HepG2 (cell line): ENCODE measurements at regions not wholly inside any gene's neighbourhood (a gene's known extent, or its start where the extent isn't known, plus 50 kb on each side); places are given as distances from the start of the nearest gene placed in this dataset.

Experiments
- ATAC-seq: fragments of 200-7000 bp; cut with Tn5 transposase; 3 replicates; pipeline ENCODE4 v1.9.1; 2020; ENCODE audit warnings: mild to moderate bottlenecking, moderate library complexity
- BruUV-seq: library from RNA; stranded (reverse); fragments of 400-500 nt; replicated peaks from 2 replicates; lab custom pipeline; 2021; lab: Mats Ljungman, UMichigan
- CTCF ChIA-PET: fragments of 300-600 bp; formaldehyde crosslinking; extraction: SDS; loops from one replicate; lab custom pipeline; 2021; ENCODE audit warnings: low total read pairs, inconsistent platforms, low intra/inter-chr PET ratio; lab: Yijun Ruan, JAX
- POLR2A ChIA-PET: fragments of 350-600 bp; sonication (Branson Sonifier 250); formaldehyde crosslinking; loops from one replicate; lab custom pipeline; 2020; ENCODE audit warnings: antibody characterized with exemption, inconsistent platforms; lab: Yijun Ruan, JAX
- DNase-seq: peaks from one replicate; pipeline ENCODE4 v3.0.0-alpha.2; 2015; ENCODE audit warnings: low spot score
- FAIRE-seq: peaks from 3 replicates; lab custom pipeline; 2011; peaks lifted over from hg19 to GRCh38; lab: Jason Lieb, UNC
- H2AFZ ChIP-seq: one replicate; pipeline ENCODE4 v1.6.1; 2011; ENCODE audit warnings: low read length, inconsistent platforms
- H3K27ac ChIP-seq: fragments of 300-600 bp; 3 replicates; pipeline ENCODE4 v1.8.0; 2011; ENCODE audit warnings: mixed run types, mild to moderate bottlenecking, mixed read lengths, low read length, inconsistent platforms; ENCODE audit not compliant: insufficient read depth; ENCODE audit errors: extremely low read length
- H3K27me3 ChIP-seq, 2 experiments: fragments of 200-600 bp in 1 of 2; 2 replicates in 1 of 2; 3 replicates in 1 of 2; pipeline versions ENCODE4 v1.6.0 to v1.8.0; 2011; ENCODE audit warnings: low read length in 2 of 2, mild to moderate bottlenecking in 2 of 2, moderate library complexity in 2 of 2, inconsistent platforms in 1 of 2; ENCODE audit not compliant: insufficient read depth in 2 of 2, control insufficient read depth in 1 of 2
- H3K36me3 ChIP-seq, 2 experiments: fragments of 200-600 bp in 1 of 2; replicated peaks in 1 of 2; 2 replicates in 1 of 2; 3 replicates in 1 of 2; pipeline versions ENCODE4 v1.5.1 to v1.8.0; 2011; ENCODE audit warnings: low read length in 2 of 2, inconsistent platforms in 1 of 2; ENCODE audit not compliant: insufficient read depth in 2 of 2, control insufficient read depth in 1 of 2
- H3K4me1 ChIP-seq: 2 replicates; pipeline ENCODE4 v1.5.1; 2012; ENCODE audit warnings: low read length, inconsistent platforms; ENCODE audit not compliant: insufficient read depth
- H3K4me2 ChIP-seq: 2 replicates; pipeline ENCODE4 v1.6.0; 2011; ENCODE audit warnings: low read depth, low read length, inconsistent platforms
- H3K4me3 ChIP-seq, 3 experiments: fragments of 200-600 bp in 1 of 3; sonication (generic), shearing (Covaris generic) in 1 of 3; replicated peaks in 1 of 3; 2 replicates each; pipeline ENCODE4 v1.5.1; 2011 to 2016; ENCODE audit warnings: low read length in 3 of 3, inconsistent platforms in 2 of 3, low read depth in 2 of 3, mild to moderate bottlenecking in 2 of 3, control low read depth in 1 of 3, mixed read lengths in 1 of 3; ENCODE audit not compliant: insufficient read depth in 1 of 3
- H3K79me2 ChIP-seq: one replicate; pipeline ENCODE4 v1.6.1; 2011; ENCODE audit warnings: low read length, inconsistent platforms; ENCODE audit not compliant: insufficient read depth
- H3K9ac ChIP-seq: 2 replicates; pipeline ENCODE4 v1.6.0; 2011; ENCODE audit warnings: mild to moderate bottlenecking, low read depth, low read length, inconsistent platforms; ENCODE audit not compliant: insufficient read depth
- H3K9me3 ChIP-seq: 2 replicates; pipeline ENCODE4 v1.5.1; 2012; ENCODE audit warnings: mild to moderate bottlenecking, low read length
- H4K20me1 ChIP-seq: 2 replicates; pipeline ENCODE4 v1.6.0; 2011; ENCODE audit warnings: inconsistent platforms, mild to moderate bottlenecking, low read length, moderate library complexity; ENCODE audit not compliant: insufficient read depth
- DNMT3B ChIP-seq: conservative IDR thresholded peaks from 2 replicates; pipeline ENCODE4 v1.6.1; 2016; ENCODE audit warnings: missing biosample characterization, control low read depth
- FOXJ3 ChIP-seq: sonication (generic); formaldehyde crosslinking; IDR thresholded peaks from 2 replicates; pipeline ENCODE4 v1.4.0; 2020; ENCODE audit warnings: missing genetic modification reagents, mild to moderate bottlenecking, borderline replicate concordance
- GABPA ChIP-seq, 2 experiments: IDR thresholded peaks; 2 replicates each; pipeline ENCODE4 v1.6.1; 2011 to 2016; ENCODE audit warnings: low read depth in 2 of 2, low read length in 1 of 2, missing biosample characterization in 1 of 2, missing genetic modification characterization in 1 of 2
- GMEB1 ChIP-seq: sonication (generic); formaldehyde crosslinking; IDR thresholded peaks from 2 replicates; pipeline ENCODE4 v1.5.1; 2020; ENCODE audit warnings: missing genetic modification reagents, mild to moderate bottlenecking, borderline replicate concordance
- HNRNPL ChIP-seq: fragments of 200-400 bp; formaldehyde crosslinking; IDR thresholded peaks from 2 replicates; pipeline ENCODE4 v1.6.1; 2017; ENCODE audit warnings: mild to moderate bottlenecking, low read depth, low read length
- IKZF1 ChIP-seq: fragments of 450-650 bp; IDR thresholded peaks from 2 replicates; pipeline ENCODE4 v1.7.1; 2016
- KDM4B ChIP-seq: sonication (generic); formaldehyde crosslinking; IDR thresholded peaks from 2 replicates; pipeline ENCODE4 v1.4.0; 2020; ENCODE audit warnings: missing genetic modification reagents
- REL ChIP-seq: sonication (generic); formaldehyde crosslinking; conservative IDR thresholded peaks from 2 replicates; pipeline ENCODE4 v1.8.0; 2022; ENCODE audit warnings: mild to moderate bottlenecking, missing genetic modification reagents, moderate library complexity
- SALL2 ChIP-seq: sonication (generic); formaldehyde crosslinking; IDR thresholded peaks from 2 replicates; pipeline ENCODE4 v1.8.1; 2023; ENCODE audit warnings: mild to moderate bottlenecking, missing genetic modification reagents, inconsistent platforms
- SRF ChIP-seq: IDR thresholded peaks from 2 replicates; pipeline ENCODE4 v1.6.1; 2011; ENCODE audit warnings: mild to moderate bottlenecking, low read depth, low read length, moderate library complexity
- ZBED4 ChIP-seq: sonication (generic); formaldehyde crosslinking; IDR thresholded peaks from 2 replicates; pipeline ENCODE4 v1.4.0; 2020; ENCODE audit warnings: missing genetic modification reagents, borderline replicate concordance
- ZFP90 ChIP-seq: sonication (generic); formaldehyde crosslinking; IDR thresholded peaks from 2 replicates; pipeline ENCODE4 v1.8.0; 2022; ENCODE audit warnings: missing genetic modification reagents, mild to moderate bottlenecking, inconsistent platforms, borderline replicate concordance
- ZNF275 ChIP-seq: sonication (generic); formaldehyde crosslinking; IDR thresholded peaks from 2 replicates; pipeline ENCODE4 v1.8.0; 2022; ENCODE audit warnings: missing genetic modification reagents, mild to moderate bottlenecking, inconsistent platforms, borderline replicate concordance
- ZNF460 ChIP-seq: sonication (generic); formaldehyde crosslinking; IDR thresholded peaks from 2 replicates; pipeline ENCODE4 v1.5.1; 2020; ENCODE audit warnings: missing genetic modification reagents, mild to moderate bottlenecking, borderline replicate concordance
- ZNF607 ChIP-seq: sonication (generic); formaldehyde crosslinking; IDR thresholded peaks from 2 replicates; pipeline ENCODE4 v1.5.1; 2020; ENCODE audit warnings: missing genetic modification reagents, mild to moderate bottlenecking, borderline replicate concordance
- ZNF720 ChIP-seq: sonication (generic); formaldehyde crosslinking; IDR thresholded peaks from 2 replicates; pipeline ENCODE4 v1.4.0; 2020; ENCODE audit warnings: missing genetic modification reagents
- WGBS: methylation state at CpG from one replicate; pipeline ENCODE4 v1.1.6; 2017; ENCODE audit warnings: low lambda C conversion rate; 5-methylcytosine and 5-hydroxymethylcytosine counted together
- in situ Hi-C: cut with HindIII; loops from 2 replicates; pipeline ENCODE4 v1.10.0; 2017; ENCODE audit warnings: low pct_unique_long_range_greater_than_20kb; ENCODE audit not compliant: extremely low pct_ligation_motif_present
- intact Hi-C: fragments of 100-400 bp; cut with micrococcal nuclease; formaldehyde crosslinking; loops from one replicate; pipeline ENCODE4 v1.10.0; 2022; ENCODE audit not compliant: unreplicated experiment

GRCh38 chr22:44403602-44404329, 91.0 kb upstream of the SHISAL1 start (continued):
- TF ChIP-seq ZNF275 (CRISPR knock-in tag) (no peak), SRF (no peak), HNRNPL (no peak), FOXJ3 (CRISPR knock-in tag) (no peak), DNMT3B (no peak), GABPA (IDR thresholded peaks at IDR 0.05; ENCODE audit: low read depth, low read length) (no peak), GABPA (CRISPR knock-in tag; IDR thresholded peaks at IDR 0.05; ENCODE audit: low read depth) (no peak), GMEB1 (no peak), IKZF1 (no peak)
- TF ChIP-seq, all 625 proteins: peak for 0

GRCh38 chr22:44403166-44403565, 90.4 kb upstream of the SHISAL1 start:
- H3K4me1 ChIP-seq = no peaks in the 10 kb centered on the region
- no peak for ATAC-seq
- peaks cover 6 to 34% of the 10 kb centered on the region in 2 experiments; a peak in 4 of 5 replicates for H3K27me3 ChIP-seq
- BruUV-seq = no TSS peak
- no peak overlapping the region for H3K27ac ChIP-seq
- DNase-seq = no peak
- no peak for FAIRE-seq
- no peaks in the 10 kb centered on the region for H3K79me2 ChIP-seq
- H3K36me3 ChIP-seq = no peaks in the 10 kb centered on the region
- H4K20me1 ChIP-seq = no peaks in the 10 kb centered on the region
- in situ Hi-C loops (no loop called here), intact Hi-C loops (no loop called here)
- no peak overlapping the region for H3K4me2 ChIP-seq
- ChIA-PET CTCF (no interaction called here), POLR2A (no interaction called here)
- H3K9me3 ChIP-seq = no peaks in the 10 kb centered on the region
- 31% methylated on average over 2 of the region's 5 CpGs for WGBS
- no peak overlapping the region for H2AFZ ChIP-seq
- H3K4me3 ChIP-seq = no peak overlapping the region
- H3K9ac ChIP-seq = no peak overlapping the region
- no peak for TF ChIP-seq ZNF460
- TF ChIP-seq ZFP90 (CRISPR knock-in tag) = no peak
- TF ChIP-seq REL (CRISPR knock-in tag) = no peak
- no peak for TF ChIP-seq ZNF720 (CRISPR knock-in tag)
- TF ChIP-seq ZBED4 (CRISPR knock-in tag) = no peak
- TF ChIP-seq SALL2 (CRISPR knock-in tag) = no peak
- no peak for TF ChIP-seq KDM4B (CRISPR knock-in tag)
- no peak for TF ChIP-seq ZNF607
